ENCODE measurements at regions not wholly inside any gene's neighbourhood (a gene's known extent, or its start where the extent isn't known, plus 50 kb on each side); places are given as distances from the start of the nearest gene placed in this dataset.

- Mint-ChIP-seq H3K36me3 (ENCODE audit: low read depth) (no peaks in the 10 kb centered on the region), H3K4me1 (ENCODE audit: low read depth) (peaks cover 19% of the 10 kb centered on the region), H3K4me3 (no peak overlapping the region), H3K9me3 (no peaks in the 10 kb centered on the region), H3K27ac (no peak overlapping the region), H3K27me3 (peaks cover 49% of the 10 kb centered on the region)
- DNase-seq = no peak
Observed at GRCh38 chr6:20024978-20025377, 187.3 kb downstream of the MBOAT1 start.

- Mint-ChIP-seq H3K4me3 (no peak overlapping the region), H3K9me3 (no peaks in the 10 kb centered on the region), H3K4me1 (ENCODE audit: low read depth) (peaks cover 19% of the 10 kb centered on the region), H3K27ac (no peak overlapping the region), H3K36me3 (ENCODE audit: low read depth) (no peaks in the 10 kb centered on the region), H3K27me3 (peaks cover 51% of the 10 kb centered on the region)
- DNase-seq = no peak
Observed at GRCh38 chr6:20025681-20026080, 186.6 kb downstream of the MBOAT1 start.

GRCh38 chr6:20028143-20028542 lies 184.1 kb downstream of the MBOAT1 start:
- Mint-ChIP-seq H3K9me3 (no peaks in the 10 kb centered on the region), H3K36me3 (ENCODE audit: low read depth) (no peaks in the 10 kb centered on the region), H3K27me3 (peaks cover 54% of the 10 kb centered on the region), H3K4me1 (ENCODE audit: low read depth) (peaks cover 19% of the 10 kb centered on the region), H3K4me3 (no peak overlapping the region), H3K27ac (no peak overlapping the region)
- DNase-seq = no peak

GRCh38 chr6:20028562-20028961 lies 183.7 kb downstream of the MBOAT1 start:
- H3K4me3 Mint-ChIP-seq = no peak overlapping the region
- no peak for DNase-seq
- H3K27me3 Mint-ChIP-seq = peaks cover 57% of the 10 kb centered on the region
- no peaks in the 10 kb centered on the region for H3K36me3 Mint-ChIP-seq (ENCODE audit: low read depth)
- H3K4me1 Mint-ChIP-seq (ENCODE audit: low read depth) = peaks cover 16% of the 10 kb centered on the region
- H3K9me3 Mint-ChIP-seq = no peaks in the 10 kb centered on the region
- no peak overlapping the region for H3K27ac Mint-ChIP-seq

GRCh38 chr6:20029979-20030378 lies 182.3 kb downstream of the MBOAT1 start:
- Mint-ChIP-seq H3K4me1 (ENCODE audit: low read depth) (peaks cover 1% of the 10 kb centered on the region), H3K27me3 (peaks cover 51% of the 10 kb centered on the region), H3K27ac (no peak overlapping the region), H3K36me3 (ENCODE audit: low read depth) (no peaks in the 10 kb centered on the region), H3K4me3 (no peak overlapping the region), H3K9me3 (no peaks in the 10 kb centered on the region)
- DNase-seq = no peak

- H3K27me3 Mint-ChIP-seq = peaks cover 43% of the 10 kb centered on the region
Observed at GRCh38 chr6:20031342-20031741, 180.9 kb downstream of the MBOAT1 start.

GRCh38 chr6:20033697-20034407 lies 178.4 kb downstream of the MBOAT1 start:
- H3K4me1 Mint-ChIP-seq (ENCODE audit: low read depth) = no peaks in the 10 kb centered on the region
- no peaks in the 10 kb centered on the region for H3K9me3 Mint-ChIP-seq
- no peak overlapping the region for H3K4me3 Mint-ChIP-seq
- H3K27ac Mint-ChIP-seq = no peak overlapping the region
- no peak for DNase-seq
- H3K36me3 Mint-ChIP-seq (ENCODE audit: low read depth) = no peaks in the 10 kb centered on the region
- H3K27me3 Mint-ChIP-seq = peaks cover 36% of the 10 kb centered on the region

More at GRCh38 chr6:20031342-20031741, 180.9 kb downstream of the MBOAT1 start:
- no peak for DNase-seq
- Mint-ChIP-seq H3K9me3 (no peaks in the 10 kb centered on the region), H3K4me1 (ENCODE audit: low read depth) (no peaks in the 10 kb centered on the region), H3K27ac (no peak overlapping the region), H3K36me3 (ENCODE audit: low read depth) (no peaks in the 10 kb centered on the region), H3K4me3 (no peak overlapping the region)

- no peaks in the 10 kb centered on the region for H3K36me3 Mint-ChIP-seq (ENCODE audit: low read depth)
- no peaks in the 10 kb centered on the region for H3K4me1 Mint-ChIP-seq (ENCODE audit: low read depth)
- H3K27me3 Mint-ChIP-seq = peaks cover 33% of the 10 kb centered on the region
- H3K4me3 Mint-ChIP-seq = no peak overlapping the region
- no peak for DNase-seq
- H3K9me3 Mint-ChIP-seq = no peaks in the 10 kb centered on the region
- no peak overlapping the region for H3K27ac Mint-ChIP-seq
Observed at GRCh38 chr6:20034408-20034769, 177.9 kb downstream of the MBOAT1 start.

- H3K36me3 Mint-ChIP-seq (ENCODE audit: low read depth) = no peaks in the 10 kb centered on the region
- H3K4me3 Mint-ChIP-seq = no peak overlapping the region
- H3K27ac Mint-ChIP-seq = no peak overlapping the region
- no peak for DNase-seq
- H3K4me1 Mint-ChIP-seq (ENCODE audit: low read depth) = no peaks in the 10 kb centered on the region
- H3K9me3 Mint-ChIP-seq = no peaks in the 10 kb centered on the region
- H3K27me3 Mint-ChIP-seq = peaks cover 21% of the 10 kb centered on the region
Observed at GRCh38 chr6:20036141-20036677, 176.1 kb downstream of the MBOAT1 start.

GRCh38 chr6:20038410-20039204 lies 173.7 kb downstream of the MBOAT1 start:
- Mint-ChIP-seq H3K36me3 (ENCODE audit: low read depth) (no peaks in the 10 kb centered on the region), H3K27ac (no peak overlapping the region), H3K9me3 (no peaks in the 10 kb centered on the region), H3K27me3 (peaks cover 7% of the 10 kb centered on the region), H3K4me3 (no peak overlapping the region), H3K4me1 (ENCODE audit: low read depth) (no peaks in the 10 kb centered on the region)
- DNase-seq = no peak

GRCh38 chr6:20044883-20045282 lies 167.4 kb downstream of the MBOAT1 start:
- no peak for DNase-seq
- no peaks in the 10 kb centered on the region for H3K27me3 Mint-ChIP-seq
- no peak overlapping the region for H3K27ac Mint-ChIP-seq
- no peaks in the 10 kb centered on the region for H3K36me3 Mint-ChIP-seq (ENCODE audit: low read depth)
- no peaks in the 10 kb centered on the region for H3K4me1 Mint-ChIP-seq (ENCODE audit: low read depth)
- H3K9me3 Mint-ChIP-seq = no peaks in the 10 kb centered on the region
- H3K4me3 Mint-ChIP-seq = no peak overlapping the region

Data from activated T-cell treated with anti-CD3 and anti-CD28 coated beads, Interleukin-2, amount 50 U/mL, for 24 hours (primary cell).